ENCODE measurements at regions not wholly inside any gene's neighbourhood (a gene's known extent, or its start where the extent isn't known, plus 50 kb on each side); places are given as distances from the start of the nearest gene placed in this dataset.

GRCh38 chr3:166425900-166426611 is 588.8 kb upstream of the BCHE start:
- TF ChIP-seq, protein P1, sequence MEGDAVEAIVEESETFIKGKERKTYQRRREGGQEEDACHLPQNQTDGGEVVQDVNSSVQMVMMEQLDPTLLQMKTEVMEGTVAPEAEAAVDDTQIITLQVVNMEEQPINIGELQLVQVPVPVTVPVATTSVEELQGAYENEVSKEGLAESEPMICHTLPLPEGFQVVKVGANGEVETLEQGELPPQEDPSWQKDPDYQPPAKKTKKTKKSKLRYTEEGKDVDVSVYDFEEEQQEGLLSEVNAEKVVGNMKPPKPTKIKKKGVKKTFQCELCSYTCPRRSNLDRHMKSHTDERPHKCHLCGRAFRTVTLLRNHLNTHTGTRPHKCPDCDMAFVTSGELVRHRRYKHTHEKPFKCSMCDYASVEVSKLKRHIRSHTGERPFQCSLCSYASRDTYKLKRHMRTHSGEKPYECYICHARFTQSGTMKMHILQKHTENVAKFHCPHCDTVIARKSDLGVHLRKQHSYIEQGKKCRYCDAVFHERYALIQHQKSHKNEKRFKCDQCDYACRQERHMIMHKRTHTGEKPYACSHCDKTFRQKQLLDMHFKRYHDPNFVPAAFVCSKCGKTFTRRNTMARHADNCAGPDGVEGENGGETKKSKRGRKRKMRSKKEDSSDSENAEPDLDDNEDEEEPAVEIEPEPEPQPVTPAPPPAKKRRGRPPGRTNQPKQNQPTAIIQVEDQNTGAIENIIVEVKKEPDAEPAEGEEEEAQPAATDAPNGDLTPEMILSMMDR (conservative IDR thresholded peaks at IDR 0.05 in 1 of 2, IDR thresholded peaks at IDR 0.05 in 1 of 2; ENCODE audit: extremely low read depth in 1 of 2, insufficient read depth in 1 of 2, low read depth in 1 of 2, low read length in 2 of 2): peak; percentile 5 to 22
- TF ChIP-seq EZH2 (IDR thresholded peaks at IDR 0.05; ENCODE audit: borderline replicate concordance, low read length): no peak

All from mammary epithelial cell (primary cell).